ENCODE measurements at regions not wholly inside any gene's neighbourhood (a gene's known extent, or its start where the extent isn't known, plus 50 kb on each side); places are given as distances from the start of the nearest gene placed in this dataset.

- H2AK5ac ChIP-seq (ENCODE audit: low read length, severe bottlenecking) = no peak overlapping the region
- no peak overlapping the region for H3K27ac ChIP-seq (ENCODE audit: low read length, poor library complexity, severe bottlenecking)
- no peak overlapping the region for H3K14ac ChIP-seq (ENCODE audit: low read length in 2 of 2)
- H3K18ac ChIP-seq (ENCODE audit: low read depth in 1 of 2, low read length in 2 of 2) = no peak overlapping the region
- no peak overlapping the region for H2BK12ac ChIP-seq (ENCODE audit: low read length in 2 of 2)
- H2BK5ac ChIP-seq (ENCODE audit: low read depth, low read length, poor library complexity, severe bottlenecking) = no peak overlapping the region
- H2AFZ ChIP-seq (ENCODE audit: low read depth, low read length) = no peak overlapping the region
- H3K23ac ChIP-seq (ENCODE audit: low read length in 2 of 2) = no peak overlapping the region
- 93% methylated on average over 2 of the region's 2 CpGs for WGBS
- no peak overlapping the region for H3K4me2 ChIP-seq (ENCODE audit: low read length, poor library complexity, severe bottlenecking)
- H3K4ac ChIP-seq (ENCODE audit: low read depth in 1 of 2, low read length in 2 of 2) = no peak overlapping the region
- no peak overlapping the region for H4K8ac ChIP-seq (ENCODE audit: low read length)
- no peak overlapping the region for H2BK120ac ChIP-seq (ENCODE audit: low read depth, low read length)
- no peaks in the 10 kb centered on the region for H3K36me3 ChIP-seq (ENCODE audit: control insufficient read depth in 1 of 2, insufficient read depth in 2 of 2, low read depth in 1 of 2, low read length in 2 of 2)
- H2BK15ac ChIP-seq (ENCODE audit: low read depth, poor library complexity, severe bottlenecking) = no peak overlapping the region
- no peaks in the 10 kb centered on the region for H3K9me3 ChIP-seq (ENCODE audit: control insufficient read depth, low read length)
- no peak overlapping the region for H3K9ac ChIP-seq (ENCODE audit: low read length)
- H3K4me3 ChIP-seq (ENCODE audit: insufficient read depth in 1 of 2, low read depth in 1 of 2, low read length in 2 of 2) = no peak overlapping the region
- H3K4me1 ChIP-seq (ENCODE audit: control insufficient read depth, insufficient read depth, low read depth, low read length) = no peaks in the 10 kb centered on the region
- H3K79me1 ChIP-seq (replicated peaks; ENCODE audit: low read length, poor library complexity, severe bottlenecking) = no peaks in the 10 kb centered on the region
- no peak overlapping the region for H4K91ac ChIP-seq (ENCODE audit: low read length)
- no peak for DNase-seq
- no peaks in the 10 kb centered on the region for H3K27me3 ChIP-seq (ENCODE audit: control insufficient read depth in 1 of 2, insufficient read depth in 1 of 2, low read length in 2 of 2)
Measured at GRCh38 chr2:48218169-48218568, 96.3 kb upstream of the FOXN2 start.

- no peak overlapping the region for H2BK120ac ChIP-seq (ENCODE audit: low read depth, low read length)
- no peak overlapping the region for H2BK12ac ChIP-seq (ENCODE audit: low read length in 2 of 2)
Measured at GRCh38 chr2:48219234-48219554, 95.3 kb upstream of the FOXN2 start.

GRCh38 chr2:48219555-48220436, 94.7 kb upstream of the FOXN2 start:
- H2AK5ac ChIP-seq (ENCODE audit: low read length, severe bottlenecking) = no peak overlapping the region

More at GRCh38 chr2:48219234-48219554, 95.3 kb upstream of the FOXN2 start:
- Histone ChIP-seq H3K9ac (ENCODE audit: low read length) (no peak overlapping the region), H3K4me3 (ENCODE audit: insufficient read depth in 1 of 2, low read depth in 1 of 2, low read length in 2 of 2) (no peak overlapping the region), H3K79me1 (replicated peaks; ENCODE audit: low read length, poor library complexity, severe bottlenecking) (no peaks in the 10 kb centered on the region), H3K27ac (ENCODE audit: low read length, poor library complexity, severe bottlenecking) (no peak overlapping the region), H3K4me1 (ENCODE audit: control insufficient read depth, insufficient read depth, low read depth, low read length) (no peaks in the 10 kb centered on the region), H4K91ac (ENCODE audit: low read length) (no peak overlapping the region), H4K8ac (ENCODE audit: low read length) (no peak overlapping the region), H3K4ac (ENCODE audit: low read depth in 1 of 2, low read length in 2 of 2) (no peak overlapping the region), H2AK5ac (ENCODE audit: low read length, severe bottlenecking) (no peak overlapping the region), H3K9me3 (ENCODE audit: control insufficient read depth, low read length) (no peaks in the 10 kb centered on the region), H3K36me3 (ENCODE audit: control insufficient read depth in 1 of 2, insufficient read depth in 2 of 2, low read depth in 1 of 2, low read length in 2 of 2) (no peaks in the 10 kb centered on the region), H3K4me2 (ENCODE audit: low read length, poor library complexity, severe bottlenecking) (no peak overlapping the region), H3K23ac (ENCODE audit: low read length in 2 of 2) (no peak overlapping the region), H2AFZ (ENCODE audit: low read depth, low read length) (no peak overlapping the region), H3K18ac (ENCODE audit: low read depth in 1 of 2, low read length in 2 of 2) (no peak overlapping the region), H3K14ac (ENCODE audit: low read length in 2 of 2) (no peak overlapping the region), H2BK5ac (ENCODE audit: low read depth, low read length, poor library complexity, severe bottlenecking) (no peak overlapping the region), H2BK15ac (ENCODE audit: low read depth, poor library complexity, severe bottlenecking) (no peak overlapping the region), H3K27me3 (ENCODE audit: control insufficient read depth in 1 of 2, insufficient read depth in 1 of 2, low read length in 2 of 2) (no peaks in the 10 kb centered on the region)
- WGBS = 70% methylated on average over 3 of the region's 3 CpGs
- DNase-seq = no peak

GRCh38 chr2:48220501-48220900, 94.0 kb upstream of the FOXN2 start:
- H3K9ac ChIP-seq (ENCODE audit: low read length) = no peak overlapping the region
- WGBS = 80% methylated on average over 1 of the region's 1 CpG
- no peak overlapping the region for H2BK12ac ChIP-seq (ENCODE audit: low read length in 2 of 2)
- no peak overlapping the region for H3K4me2 ChIP-seq (ENCODE audit: low read length, poor library complexity, severe bottlenecking)
- no peaks in the 10 kb centered on the region for H3K36me3 ChIP-seq (ENCODE audit: control insufficient read depth in 1 of 2, insufficient read depth in 2 of 2, low read depth in 1 of 2, low read length in 2 of 2)
- no peak overlapping the region for H3K4me3 ChIP-seq (ENCODE audit: insufficient read depth in 1 of 2, low read depth in 1 of 2, low read length in 2 of 2)
- no peaks in the 10 kb centered on the region for H3K27me3 ChIP-seq (ENCODE audit: control insufficient read depth in 1 of 2, insufficient read depth in 1 of 2, low read length in 2 of 2)
- no peak overlapping the region for H4K8ac ChIP-seq (ENCODE audit: low read length)
- no peak overlapping the region for H2AFZ ChIP-seq (ENCODE audit: low read depth, low read length)
- H3K23ac ChIP-seq (ENCODE audit: low read length in 2 of 2) = no peak overlapping the region
- H3K79me1 ChIP-seq (replicated peaks; ENCODE audit: low read length, poor library complexity, severe bottlenecking) = no peaks in the 10 kb centered on the region
- no peak overlapping the region for H2AK5ac ChIP-seq (ENCODE audit: low read length, severe bottlenecking)
- no peak overlapping the region for H2BK15ac ChIP-seq (ENCODE audit: low read depth, poor library complexity, severe bottlenecking)
- no peak overlapping the region for H3K14ac ChIP-seq (ENCODE audit: low read length in 2 of 2)
- no peaks in the 10 kb centered on the region for H3K4me1 ChIP-seq (ENCODE audit: control insufficient read depth, insufficient read depth, low read depth, low read length)
- H3K18ac ChIP-seq (ENCODE audit: low read depth in 1 of 2, low read length in 2 of 2) = no peak overlapping the region
- H3K27ac ChIP-seq (ENCODE audit: low read length, poor library complexity, severe bottlenecking) = no peak overlapping the region
- no peak overlapping the region for H4K91ac ChIP-seq (ENCODE audit: low read length)
- H2BK120ac ChIP-seq (ENCODE audit: low read depth, low read length) = no peak overlapping the region
- no peak for DNase-seq
- H2BK5ac ChIP-seq (ENCODE audit: low read depth, low read length, poor library complexity, severe bottlenecking) = no peak overlapping the region
- H3K9me3 ChIP-seq (ENCODE audit: control insufficient read depth, low read length) = no peaks in the 10 kb centered on the region
- no peak overlapping the region for H3K4ac ChIP-seq (ENCODE audit: low read depth in 1 of 2, low read length in 2 of 2)

More at GRCh38 chr2:48219555-48220436, 94.7 kb upstream of the FOXN2 start:
- Histone ChIP-seq H3K27ac (ENCODE audit: low read length, poor library complexity, severe bottlenecking) (no peak overlapping the region), H3K9me3 (ENCODE audit: control insufficient read depth, low read length) (no peaks in the 10 kb centered on the region), H3K23ac (ENCODE audit: low read length in 2 of 2) (no peak overlapping the region), H3K27me3 (ENCODE audit: control insufficient read depth in 1 of 2, insufficient read depth in 1 of 2, low read length in 2 of 2) (no peaks in the 10 kb centered on the region), H3K36me3 (ENCODE audit: control insufficient read depth in 1 of 2, insufficient read depth in 2 of 2, low read depth in 1 of 2, low read length in 2 of 2) (no peaks in the 10 kb centered on the region), H3K79me1 (replicated peaks; ENCODE audit: low read length, poor library complexity, severe bottlenecking) (no peaks in the 10 kb centered on the region), H3K4me1 (ENCODE audit: control insufficient read depth, insufficient read depth, low read depth, low read length) (no peaks in the 10 kb centered on the region), H2BK15ac (ENCODE audit: low read depth, poor library complexity, severe bottlenecking) (no peak overlapping the region), H2AFZ (ENCODE audit: low read depth, low read length) (no peak overlapping the region), H3K18ac (ENCODE audit: low read depth in 1 of 2, low read length in 2 of 2) (no peak overlapping the region), H4K91ac (ENCODE audit: low read length) (no peak overlapping the region), H2BK5ac (ENCODE audit: low read depth, low read length, poor library complexity, severe bottlenecking) (no peak overlapping the region), H2BK120ac (ENCODE audit: low read depth, low read length) (no peak overlapping the region), H2BK12ac (ENCODE audit: low read length in 2 of 2) (no peak overlapping the region), H4K8ac (ENCODE audit: low read length) (no peak overlapping the region), H3K9ac (ENCODE audit: low read length) (no peak overlapping the region), H3K4ac (ENCODE audit: low read depth in 1 of 2, low read length in 2 of 2) (no peak overlapping the region), H3K4me2 (ENCODE audit: low read length, poor library complexity, severe bottlenecking) (no peak overlapping the region), H3K14ac (ENCODE audit: low read length in 2 of 2) (no peak overlapping the region), H3K4me3 (ENCODE audit: insufficient read depth in 1 of 2, low read depth in 1 of 2, low read length in 2 of 2) (no peak overlapping the region)
- 67% methylated on average over 1 of the region's 1 CpG for WGBS
- DNase-seq = no peak

All from mesenchymal stem cell (in vitro differentiated cells and primary cell).